Upper lobe of left lung (tissue), 6 donors: ENCODE measurements at regions not wholly inside any gene's neighbourhood (a gene's known extent, or its start where the extent isn't known, plus 50 kb on each side); places are given as distances from the start of the nearest gene placed in this dataset.

Experiments
- ATAC-seq, 2 donors: fragments of 200-7000 bp; cut with Tn5 transposase; one replicate each; pipeline ENCODE4 v1.9.1; 2022; ENCODE audit warnings: mild to moderate bottlenecking in 2 of 2, moderate library complexity in 2 of 2; ENCODE audit not compliant: low FRiP score in 2 of 2
- DNase-seq, 2 donors: peaks; one replicate each; pipeline ENCODE4 v3.0.0-alpha.2; 2019 to 2020
- H3K27ac ChIP-seq, 4 donors: fragments of 200-600 bp; sonication (generic); one replicate each; pipeline ENCODE4 v1.5.1; 2016 to 2019
- H3K27me3 ChIP-seq, 4 donors: fragments of 200-600 bp; sonication (generic); one replicate each; pipeline ENCODE4 v1.5.1; 2017 to 2019
- H3K36me3 ChIP-seq, 4 donors: fragments of 200-600 bp; sonication (generic); one replicate each; pipeline ENCODE4 v1.5.1; 2016 to 2019
- H3K4me1 ChIP-seq, 4 donors: fragments of 200-600 bp; sonication (generic); one replicate each; pipeline ENCODE4 v1.5.1; 2018 to 2019
- H3K4me3 ChIP-seq, 4 donors: fragments of 200-600 bp; sonication (generic); one replicate each; pipeline ENCODE4 v1.5.1; 2017 to 2019; ENCODE audit warnings: mild to moderate bottlenecking in 2 of 4, moderate library complexity in 1 of 4
- H3K9me3 ChIP-seq, 4 donors: fragments of 200-600 bp; sonication (generic); one replicate each; pipeline ENCODE4 v1.5.1; 2018 to 2019
- EP300 ChIP-seq, 4 donors: sonication (generic); formaldehyde crosslinking; IDR thresholded peaks; one replicate each; pipeline ENCODE4 v1.5.1; 2017; ENCODE audit warnings: antibody characterized with exemption in 4 of 4, control low read depth in 2 of 4
- POLR2A ChIP-seq, 4 donors: fragments of 450-650 bp; IDR thresholded peaks; one replicate each; pipeline ENCODE4 v1.5.1; 2016 to 2017; ENCODE audit warnings: antibody characterized with exemption in 4 of 4, mild to moderate bottlenecking in 2 of 4
- POLR2AphosphoS5 ChIP-seq, 2 donors: sonication (generic); formaldehyde crosslinking; IDR thresholded peaks; one replicate each; pipeline ENCODE4 v1.5.1; 2017; ENCODE audit warnings: antibody characterized with exemption in 2 of 2
- WGBS, 2 donors: methylation state at CpG; one replicate each; pipeline ENCODE4 v1.1.5; 2017 to 2018; 5-methylcytosine and 5-hydroxymethylcytosine counted together
- TF ChIP-seq, protein P1 (sequence below), 6 experiments: fragments of 450-650 bp in 4 of 6; fragments of 200-600 bp in 2 of 6; sonication (generic) in 2 of 6; IDR thresholded peaks; one replicate each; pipeline ENCODE4 v1.5.1; 2016 to 2019; ENCODE audit warnings: antibody characterized with exemption in 6 of 6
- donor health status: DM: no; HTN: no; CAD: no; lungs with moderate emphysema.
- donor health status: DM: no; HTN: yes; CAD: no; lungs with severe emphysema.

DNA sequence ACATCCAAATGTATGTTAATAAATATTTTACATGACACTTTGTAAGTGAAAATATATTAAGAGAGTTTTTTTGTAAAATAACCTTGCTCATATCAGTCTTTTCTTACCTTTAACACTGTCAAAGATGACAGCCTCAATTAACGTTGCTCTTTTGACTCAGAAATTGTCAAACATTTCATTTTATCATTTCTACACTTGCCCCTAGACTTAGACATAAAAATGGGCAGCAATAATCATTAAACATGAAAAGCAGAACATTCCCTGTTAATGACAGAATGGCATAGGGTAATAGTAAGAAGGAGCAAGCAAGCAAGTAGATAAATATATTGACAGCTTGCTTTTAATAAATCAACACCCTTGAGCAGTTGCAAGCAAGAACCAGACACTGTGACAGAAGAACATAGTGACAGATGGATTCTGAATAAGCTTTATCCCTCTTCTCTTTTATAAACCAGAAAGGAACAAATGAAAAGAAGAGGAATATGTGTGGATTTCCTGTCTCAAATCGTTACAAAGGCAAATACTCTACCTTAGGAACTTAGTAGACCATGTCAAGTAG, 796.0 kb upstream of the CHD1 start:
- DNase-seq (no peak), ATAC-seq (no peak)
- no peak for TF ChIP-seq POLR2A (IDR thresholded peaks at IDR 0.05)
- TF ChIP-seq, protein P1, sequence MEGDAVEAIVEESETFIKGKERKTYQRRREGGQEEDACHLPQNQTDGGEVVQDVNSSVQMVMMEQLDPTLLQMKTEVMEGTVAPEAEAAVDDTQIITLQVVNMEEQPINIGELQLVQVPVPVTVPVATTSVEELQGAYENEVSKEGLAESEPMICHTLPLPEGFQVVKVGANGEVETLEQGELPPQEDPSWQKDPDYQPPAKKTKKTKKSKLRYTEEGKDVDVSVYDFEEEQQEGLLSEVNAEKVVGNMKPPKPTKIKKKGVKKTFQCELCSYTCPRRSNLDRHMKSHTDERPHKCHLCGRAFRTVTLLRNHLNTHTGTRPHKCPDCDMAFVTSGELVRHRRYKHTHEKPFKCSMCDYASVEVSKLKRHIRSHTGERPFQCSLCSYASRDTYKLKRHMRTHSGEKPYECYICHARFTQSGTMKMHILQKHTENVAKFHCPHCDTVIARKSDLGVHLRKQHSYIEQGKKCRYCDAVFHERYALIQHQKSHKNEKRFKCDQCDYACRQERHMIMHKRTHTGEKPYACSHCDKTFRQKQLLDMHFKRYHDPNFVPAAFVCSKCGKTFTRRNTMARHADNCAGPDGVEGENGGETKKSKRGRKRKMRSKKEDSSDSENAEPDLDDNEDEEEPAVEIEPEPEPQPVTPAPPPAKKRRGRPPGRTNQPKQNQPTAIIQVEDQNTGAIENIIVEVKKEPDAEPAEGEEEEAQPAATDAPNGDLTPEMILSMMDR (IDR thresholded peaks at IDR 0.05) = no peak
- no peak for TF ChIP-seq EP300 (IDR thresholded peaks at IDR 0.05)
- TF ChIP-seq POLR2AphosphoS5 (IDR thresholded peaks at IDR 0.05) = no peak
- 37 to 42% methylated on average over 2 of the region's 2 CpGs for WGBS, 2 donors
- H3K9me3 ChIP-seq = no peaks in the 10 kb centered on the region
- no peaks in the 10 kb centered on the region for H3K36me3 ChIP-seq
- no peaks in the 10 kb centered on the region for H3K27me3 ChIP-seq
- H3K27ac ChIP-seq = no peak overlapping the region
- H3K4me1 ChIP-seq = no peaks in the 10 kb centered on the region
- H3K4me3 ChIP-seq = no peak overlapping the region

DNA sequence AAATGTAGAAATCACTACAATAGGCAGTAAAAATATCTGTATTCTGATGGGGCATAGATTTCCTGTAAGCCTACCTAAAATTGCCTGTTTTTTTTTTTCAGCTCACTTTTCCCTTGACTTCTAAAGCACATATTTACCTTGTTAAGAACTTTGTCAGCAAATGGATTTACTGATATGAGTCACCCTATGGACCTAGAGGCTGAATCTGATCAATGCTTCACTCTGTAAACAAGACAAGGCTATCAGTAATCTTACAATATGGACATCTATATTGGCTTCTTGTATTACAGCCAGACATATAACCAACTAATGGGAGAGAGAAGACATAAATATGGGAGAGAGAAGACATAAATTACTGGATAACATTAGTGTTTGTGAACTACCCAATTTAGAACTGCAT, 792.7 kb upstream of the CHD1 start:
- TF ChIP-seq POLR2AphosphoS5 (IDR thresholded peaks at IDR 0.05) = no peak
- TF ChIP-seq EP300 (IDR thresholded peaks at IDR 0.05) = no peak
- TF ChIP-seq POLR2A (IDR thresholded peaks at IDR 0.05) = no peak
- TF ChIP-seq, protein P1 (IDR thresholded peaks at IDR 0.05) = no peak
- ATAC-seq = no peak
- H3K4me3 ChIP-seq = no peak overlapping the region
- no peak for DNase-seq
- H3K27me3 ChIP-seq = no peaks in the 10 kb centered on the region
- no peaks in the 10 kb centered on the region for H3K4me1 ChIP-seq
- H3K27ac ChIP-seq = no peak overlapping the region
- no peaks in the 10 kb centered on the region for H3K9me3 ChIP-seq
- H3K36me3 ChIP-seq = no peaks in the 10 kb centered on the region

DNA sequence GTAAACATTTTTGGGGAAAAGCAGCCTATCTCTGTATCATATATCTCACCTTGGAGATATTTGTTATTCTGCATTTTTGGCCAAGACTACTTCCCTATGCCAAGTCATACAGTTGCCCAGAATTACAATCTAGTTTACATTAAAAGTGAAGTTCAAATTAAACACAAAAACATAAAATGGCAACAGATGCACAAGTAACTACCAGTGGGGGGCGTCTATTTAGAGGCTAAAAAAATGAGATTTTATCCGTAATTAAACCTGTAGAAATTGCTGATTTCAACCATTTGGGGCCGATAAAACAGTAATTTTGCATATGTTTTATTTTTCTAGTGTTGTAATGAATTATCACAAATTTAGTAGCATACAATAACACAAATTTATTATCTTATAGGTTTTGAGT, 787.1 kb upstream of the CHD1 start:
- Histone ChIP-seq H3K4me3 (no peak overlapping the region), H3K27me3 (no peaks in the 10 kb centered on the region), H3K27ac (no peak overlapping the region), H3K36me3 (no peaks in the 10 kb centered on the region), H3K9me3 (peaks cover 0 to 3% (median 0%) of the 10 kb centered on the region in 4 donors), H3K4me1 (no peaks in the 10 kb centered on the region)
- 89% methylated on average over 3 of the region's 3 CpGs for WGBS, 2 donors
- ATAC-seq (no peak), DNase-seq (no peak)
- TF ChIP-seq POLR2AphosphoS5 (IDR thresholded peaks at IDR 0.05) (no peak), EP300 (IDR thresholded peaks at IDR 0.05) (no peak), POLR2A (IDR thresholded peaks at IDR 0.05) (no peak)
- TF ChIP-seq, protein P1 (IDR thresholded peaks at IDR 0.05) = no peak

DNA sequence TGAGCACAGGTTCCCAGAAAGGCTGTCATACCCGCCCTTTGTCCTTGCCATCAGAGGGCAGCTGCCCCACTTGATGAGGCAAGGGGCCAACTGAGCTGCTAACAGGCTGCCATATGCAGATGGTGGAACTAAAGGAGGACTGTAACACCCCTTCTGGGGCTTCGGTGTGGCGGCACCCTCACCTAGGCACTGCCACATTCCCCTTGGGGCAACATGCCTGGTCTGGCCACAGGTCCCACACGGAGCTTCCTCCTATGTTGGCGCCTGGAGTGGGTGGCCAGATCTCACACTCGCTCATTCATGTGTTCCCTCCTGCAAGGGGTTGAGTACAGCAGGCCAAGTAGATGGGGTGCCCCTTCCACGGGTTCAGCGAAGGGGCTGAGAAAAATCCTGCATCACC, 777.4 kb upstream of the CHD1 start:
- H3K4me1 ChIP-seq = no peaks in the 10 kb centered on the region
- ATAC-seq (no peak), DNase-seq (no peak)
- TF ChIP-seq POLR2AphosphoS5 (IDR thresholded peaks at IDR 0.05) (no peak), EP300 (IDR thresholded peaks at IDR 0.05) (no peak), POLR2A (IDR thresholded peaks at IDR 0.05) (no peak)
- TF ChIP-seq, protein P1 (IDR thresholded peaks at IDR 0.05) = no peak
- H3K36me3 ChIP-seq = no peaks in the 10 kb centered on the region
- WGBS, 2 donors = 92 to 97% methylated on average over 6 to 8 of the region's 8 CpGs
- H3K4me3 ChIP-seq = no peak overlapping the region
- H3K27me3 ChIP-seq = no peaks in the 10 kb centered on the region
- no peak overlapping the region for H3K27ac ChIP-seq
- no peaks in the 10 kb centered on the region for H3K9me3 ChIP-seq

DNA sequence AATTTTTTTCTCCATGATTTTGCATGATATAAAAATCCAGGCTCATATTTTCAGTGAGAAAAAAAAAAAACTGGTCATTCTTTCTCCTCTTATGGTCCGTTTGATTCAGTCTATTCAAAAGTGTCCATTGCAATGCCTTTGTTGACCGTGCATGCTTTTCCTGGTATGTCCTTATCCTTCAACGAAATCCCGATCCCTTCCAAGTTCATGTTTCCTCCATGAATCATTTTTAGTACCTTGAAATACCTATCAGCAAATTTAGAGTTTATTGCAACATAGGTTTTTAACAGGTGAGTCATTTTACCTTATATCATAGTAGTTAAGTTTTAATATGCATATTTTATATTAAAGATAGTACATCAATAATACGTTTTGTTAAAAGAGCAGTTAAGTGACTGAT, 773.8 kb upstream of the CHD1 start:
- Histone ChIP-seq H3K27ac (no peak overlapping the region), H3K36me3 (no peaks in the 10 kb centered on the region)
- TF ChIP-seq, protein P1 (IDR thresholded peaks at IDR 0.05) = no peak
- TF ChIP-seq POLR2A (IDR thresholded peaks at IDR 0.05) = no peak
- no peak for TF ChIP-seq POLR2AphosphoS5 (IDR thresholded peaks at IDR 0.05)
- no peak for TF ChIP-seq EP300 (IDR thresholded peaks at IDR 0.05)

More for the DNA sequence above, 773.8 kb upstream of the CHD1 start:
- DNase-seq (no peak), ATAC-seq (no peak)
- H3K27me3 ChIP-seq = no peaks in the 10 kb centered on the region
- 86 to 88% methylated on average over 5 of the region's 5 CpGs for WGBS, 2 donors
- H3K4me3 ChIP-seq = no peak overlapping the region
- H3K9me3 ChIP-seq = no peaks in the 10 kb centered on the region
- H3K4me1 ChIP-seq = no peaks in the 10 kb centered on the region
